ENCODE measurements at regions not wholly inside any gene's neighbourhood (a gene's known extent, or its start where the extent isn't known, plus 50 kb on each side); places are given as distances from the start of the nearest gene placed in this dataset.

DNA sequence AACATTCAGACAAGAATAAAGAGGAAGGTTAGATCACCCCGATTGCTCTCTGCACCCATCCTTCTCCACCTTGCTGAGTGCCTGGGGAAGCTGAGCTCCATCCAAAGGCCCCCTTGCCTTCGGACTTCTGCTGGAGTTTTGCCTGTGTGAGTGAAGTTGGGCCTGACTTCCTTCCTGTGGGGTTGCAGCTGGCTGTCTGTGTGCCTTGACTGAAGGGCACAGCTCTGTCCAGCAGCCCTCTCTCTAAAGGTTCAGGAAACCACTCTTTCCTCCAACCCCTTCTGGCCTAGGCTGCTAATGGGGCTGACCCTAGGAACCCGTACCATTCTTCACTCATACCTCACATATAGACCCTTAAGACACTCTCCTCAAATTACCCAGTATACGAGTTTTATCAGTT, 173.4 kb upstream of the HMCN1 start:
- TF ChIP-seq IRF2 (CRISPR knock-in tag; IDR thresholded peaks at IDR 0.05) (no peak), FOXM1 (CRISPR knock-in tag; IDR thresholded peaks at IDR 0.05) (no peak), FOXK1 (CRISPR knock-in tag; IDR thresholded peaks at IDR 0.05; ENCODE audit: borderline replicate concordance, low read depth) (no peak), EED (CRISPR knock-in tag; IDR thresholded peaks at IDR 0.05) (no peak), PRPF4 (IDR thresholded peaks at IDR 0.05; ENCODE audit: low read depth, low read length, poor library complexity, severe bottlenecking) (no peak), ZNF263 (CRISPR knock-in tag; IDR thresholded peaks at IDR 0.05) (no peak), KAT7 (CRISPR knock-in tag; IDR thresholded peaks at IDR 0.05; ENCODE audit: borderline replicate concordance) (no peak), ARHGAP35 (CRISPR knock-in tag; IDR thresholded peaks at IDR 0.05; ENCODE audit: borderline replicate concordance) (no peak), GABPA (IDR thresholded peaks at IDR 0.05; ENCODE audit: low read depth, low read length) (no peak), GABPA (CRISPR knock-in tag; IDR thresholded peaks at IDR 0.05; ENCODE audit: low read depth) (no peak)
